ENCODE measurements at regions not wholly inside any gene's neighbourhood (a gene's known extent, or its start where the extent isn't known, plus 50 kb on each side); places are given as distances from the start of the nearest gene placed in this dataset.

DNA sequence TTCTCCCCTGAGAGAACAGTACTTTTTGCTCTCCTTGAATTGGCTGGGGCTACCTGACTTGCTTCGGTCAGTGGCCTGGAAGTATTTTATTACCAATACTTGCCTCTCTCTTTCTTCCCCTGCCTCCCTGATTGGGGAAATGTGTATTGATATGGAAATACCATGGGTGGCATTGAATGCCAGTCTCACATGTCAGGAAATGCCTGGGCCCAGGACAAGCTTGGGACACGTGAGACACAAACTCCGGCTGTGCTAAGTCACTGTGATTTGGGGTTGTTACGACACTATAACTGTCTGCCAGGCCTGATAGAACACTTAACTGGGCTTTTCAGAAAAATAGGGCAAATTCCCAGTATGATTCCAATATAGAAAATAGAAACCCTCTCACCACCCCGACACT is 238.3 kb downstream of the GADD45G start:
- no peak for TF ChIP-seq POLR2A (IDR thresholded peaks at IDR 0.05)
- TF ChIP-seq, protein P1, sequence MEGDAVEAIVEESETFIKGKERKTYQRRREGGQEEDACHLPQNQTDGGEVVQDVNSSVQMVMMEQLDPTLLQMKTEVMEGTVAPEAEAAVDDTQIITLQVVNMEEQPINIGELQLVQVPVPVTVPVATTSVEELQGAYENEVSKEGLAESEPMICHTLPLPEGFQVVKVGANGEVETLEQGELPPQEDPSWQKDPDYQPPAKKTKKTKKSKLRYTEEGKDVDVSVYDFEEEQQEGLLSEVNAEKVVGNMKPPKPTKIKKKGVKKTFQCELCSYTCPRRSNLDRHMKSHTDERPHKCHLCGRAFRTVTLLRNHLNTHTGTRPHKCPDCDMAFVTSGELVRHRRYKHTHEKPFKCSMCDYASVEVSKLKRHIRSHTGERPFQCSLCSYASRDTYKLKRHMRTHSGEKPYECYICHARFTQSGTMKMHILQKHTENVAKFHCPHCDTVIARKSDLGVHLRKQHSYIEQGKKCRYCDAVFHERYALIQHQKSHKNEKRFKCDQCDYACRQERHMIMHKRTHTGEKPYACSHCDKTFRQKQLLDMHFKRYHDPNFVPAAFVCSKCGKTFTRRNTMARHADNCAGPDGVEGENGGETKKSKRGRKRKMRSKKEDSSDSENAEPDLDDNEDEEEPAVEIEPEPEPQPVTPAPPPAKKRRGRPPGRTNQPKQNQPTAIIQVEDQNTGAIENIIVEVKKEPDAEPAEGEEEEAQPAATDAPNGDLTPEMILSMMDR (IDR thresholded peaks at IDR 0.05): no peak

All from testis (tissue), 2 donors.